HEK293T (cell line): ENCODE measurements at regions not wholly inside any gene's neighbourhood (a gene's known extent, or its start where the extent isn't known, plus 50 kb on each side); places are given as distances from the start of the nearest gene placed in this dataset.

Experiments used
- CTCF ChIA-PET: fragments of 350-600 bp; formaldehyde crosslinking; extraction: SDS; loops from one replicate; lab custom pipeline; 2021; ENCODE audit warnings: antibody characterized with exemption, inconsistent platforms; lab: Yijun Ruan, JAX
- POLR2A ChIA-PET: fragments of 350-600 bp; formaldehyde crosslinking; extraction: SDS; loops from one replicate; lab custom pipeline; 2020; ENCODE audit warnings: antibody characterized with exemption, inconsistent platforms; lab: Yijun Ruan, JAX
- DNase-seq: peaks from one replicate; pipeline ENCODE4 v3.0.0; 2012; ENCODE audit warnings: mixed read lengths; ENCODE audit errors: extremely low spot score
- ARNT ChIP-seq: fragments of 450-650 bp; IDR thresholded peaks from 2 replicates; pipeline ENCODE4 v1.6.1; 2017; ENCODE audit warnings: mild to moderate bottlenecking
- BHLHE40 ChIP-seq: fragments of 450-650 bp; IDR thresholded peaks from 2 replicates; pipeline ENCODE4 v1.6.1; 2016; ENCODE audit warnings: mild to moderate bottlenecking, moderate library complexity, borderline replicate concordance
- CTBP1 ChIP-seq: fragments of 450-650 bp; IDR thresholded peaks from 2 replicates; pipeline ENCODE4 v1.6.1; 2016; ENCODE audit warnings: borderline replicate concordance
- ELF4 ChIP-seq: fragments of 450-650 bp; IDR thresholded peaks from 2 replicates; pipeline ENCODE4 v1.6.1; 2017; ENCODE audit warnings: antibody characterized with exemption
- FOXA1 ChIP-seq: fragments of 450-650 bp; IDR thresholded peaks from 2 replicates; pipeline ENCODE4 v1.6.1; 2016; ENCODE audit warnings: mild to moderate bottlenecking
- FOXK2 ChIP-seq: fragments of 450-650 bp; IDR thresholded peaks from 2 replicates; pipeline ENCODE4 v1.6.1; 2016; ENCODE audit warnings: mild to moderate bottlenecking
- FOXM1 ChIP-seq: fragments of 450-650 bp; IDR thresholded peaks from 2 replicates; pipeline ENCODE4 v1.6.1; 2017; ENCODE audit warnings: mild to moderate bottlenecking, borderline replicate concordance
- HDGF ChIP-seq: fragments of 450-650 bp; IDR thresholded peaks from 2 replicates; pipeline ENCODE4 v1.6.1; 2017; ENCODE audit warnings: antibody characterized with exemption, borderline replicate concordance
- L3MBTL2 ChIP-seq: fragments of 450-650 bp; conservative IDR thresholded peaks from 2 replicates; pipeline ENCODE4 v1.6.1; 2016; ENCODE audit warnings: mild to moderate bottlenecking
- LEF1 ChIP-seq: fragments of 450-650 bp; IDR thresholded peaks from 2 replicates; pipeline ENCODE4 v1.6.1; 2017; ENCODE audit warnings: mild to moderate bottlenecking, borderline replicate concordance
- NFRKB ChIP-seq: fragments of 450-650 bp; IDR thresholded peaks from 2 replicates; pipeline ENCODE4 v1.6.1; 2016; ENCODE audit warnings: mild to moderate bottlenecking, moderate library complexity
- PKNOX1 ChIP-seq: fragments of 450-650 bp; IDR thresholded peaks from 2 replicates; pipeline ENCODE4 v1.6.1; 2016
- SP1 ChIP-seq: fragments of 450-650 bp; IDR thresholded peaks from 2 replicates; pipeline ENCODE4 v1.6.1; 2017
- SUZ12 ChIP-seq: fragments of 450-650 bp; IDR thresholded peaks from 2 replicates; pipeline ENCODE4 v1.6.1; 2016; ENCODE audit warnings: mild to moderate bottlenecking
- TARDBP ChIP-seq: fragments of 450-650 bp; IDR thresholded peaks from 2 replicates; pipeline ENCODE4 v1.6.1; 2016
- ZNF384 ChIP-seq: fragments of 450-650 bp; IDR thresholded peaks from 2 replicates; pipeline ENCODE4 v1.6.1; 2016

- DNase-seq, result no peak
- POLR2A ChIA-PET, result no interaction called here
- TF ChIP-seq HDGF (no peak), ARNT (no peak), FOXK2 (no peak), PKNOX1 (no peak), FOXA1 (no peak)
- CTCF ChIA-PET, result no interaction called here
Measured at GRCh38 chr11:104564921-104565582, 333.2 kb downstream of the CASP12 start.

GRCh38 chr11:104556606-104557301 lies 341.5 kb downstream of the CASP12 start:
- DNase-seq, result no peak
- POLR2A ChIA-PET, result no interaction called here
- CTCF ChIA-PET, result interaction anchor here (0.6 kb wide), 1 partner anchor 1070 kb away, joined by 3 read pairs; no protein-coding TSS in a partner anchor
- TF ChIP-seq HDGF, result no peak
- no peak for TF ChIP-seq ZNF384
- TF ChIP-seq LEF1, result no peak

GRCh38 chr11:104549019-104549418 lies 349.2 kb downstream of the CASP12 start:
- no peak for DNase-seq
- ChIA-PET POLR2A (no interaction called here), CTCF (no interaction called here)
- TF ChIP-seq FOXM1 (no peak), ELF4 (no peak), CTBP1 (no peak), TARDBP (no peak), ARNT (no peak)

- CTCF ChIA-PET, result no interaction called here
- no peak for DNase-seq
Measured at GRCh38 chr11:104547996-104548661, 350.1 kb downstream of the CASP12 start.

GRCh38 chr11:104546501-104546900 lies 351.8 kb downstream of the CASP12 start:
- TF ChIP-seq TARDBP, result no peak
- no peak for TF ChIP-seq ELF4
- no peak for TF ChIP-seq BHLHE40
- no peak for TF ChIP-seq SP1
- no peak for TF ChIP-seq NFRKB
- no peak for TF ChIP-seq LEF1
- TF ChIP-seq ARNT, result no peak
- no peak for TF ChIP-seq FOXA1
- no peak for TF ChIP-seq FOXK2
- TF ChIP-seq SUZ12, result no peak
- no peak for TF ChIP-seq L3MBTL2
- no peak for TF ChIP-seq CTBP1
- TF ChIP-seq HDGF, result no peak
- ChIA-PET CTCF (no interaction called here), POLR2A (no interaction called here)
- DNase-seq, result no peak

More at GRCh38 chr11:104547996-104548661, 350.1 kb downstream of the CASP12 start:
- no peak for TF ChIP-seq NFRKB
- TF ChIP-seq SUZ12, result no peak
- no peak for TF ChIP-seq L3MBTL2
- TF ChIP-seq LEF1, result no peak
- TF ChIP-seq FOXA1, result no peak
- TF ChIP-seq ELF4, result no peak
- no peak for TF ChIP-seq ARNT
- no peak for TF ChIP-seq PKNOX1
- TF ChIP-seq TARDBP, result no peak
- no peak for TF ChIP-seq FOXM1
- TF ChIP-seq FOXK2, result no peak
- TF ChIP-seq BHLHE40, result no peak
- no peak for TF ChIP-seq SP1
- TF ChIP-seq CTBP1, result no peak
- TF ChIP-seq ZNF384, result no peak
- TF ChIP-seq HDGF, result no peak
- POLR2A ChIA-PET, result no interaction called here

GRCh38 chr11:104541701-104542100 lies 356.6 kb downstream of the CASP12 start:
- TF ChIP-seq CTBP1 (no peak), FOXM1 (no peak), SUZ12 (no peak), LEF1 (no peak), BHLHE40 (no peak), L3MBTL2 (no peak), ELF4 (no peak), SP1 (no peak), NFRKB (no peak), TARDBP (no peak), HDGF (no peak), ARNT (no peak), FOXK2 (no peak), PKNOX1 (no peak), FOXA1 (no peak), ZNF384 (no peak)
- DNase-seq, result no peak
- CTCF ChIA-PET, result no interaction called here
- POLR2A ChIA-PET, result no interaction called here
